HG02973 (cell line): ENCODE measurements at regions not wholly inside any gene's neighbourhood (a gene's known extent, or its start where the extent isn't known, plus 50 kb on each side); places are given as distances from the start of the nearest gene placed in this dataset.

ENCODE experiments used
- ATAC-seq: cut with Tn5 transposase; IDR thresholded peaks from one replicate; pipeline ENCODE4 v1.9.1; 2021; ENCODE audit warnings: moderate library complexity; ENCODE audit not compliant: unreplicated experiment

GRCh38 chr16:85162478-85163277 is 50.4 kb upstream of the CIBAR2 start:
- no peak for ATAC-seq

GRCh38 chr16:85163278-85164112 is 51.2 kb upstream of the CIBAR2 start:
- ATAC-seq, result no peak

- no peak for ATAC-seq
Measured at GRCh38 chr16:85164431-85164830, 52.2 kb upstream of the CIBAR2 start.

GRCh38 chr16:85164838-85165516 is 52.7 kb upstream of the CIBAR2 start:
- ATAC-seq, result no peak

- no peak for ATAC-seq
Measured at GRCh38 chr16:85165781-85166180, 53.5 kb upstream of the CIBAR2 start.

GRCh38 chr16:85166281-85166680 is 54.0 kb upstream of the CIBAR2 start:
- ATAC-seq, result no peak

- ATAC-seq, result no peak
Measured at GRCh38 chr16:85166699-85167588, 54.7 kb upstream of the CIBAR2 start.

GRCh38 chr16:85167589-85168537 is 55.6 kb upstream of the CIBAR2 start:
- ATAC-seq, result no peak

GRCh38 chr16:85168732-85169256 is 56.5 kb upstream of the CIBAR2 start:
- no peak for ATAC-seq

GRCh38 chr16:85169333-85170065 is 57.2 kb upstream of the CIBAR2 start:
- no peak for ATAC-seq

GRCh38 chr16:85170066-85170491 is 57.8 kb upstream of the CIBAR2 start:
- ATAC-seq, result no peak

GRCh38 chr16:85170590-85171003 is 58.3 kb upstream of the CIBAR2 start:
- ATAC-seq, result no peak

GRCh38 chr16:85171004-85171758 is 58.9 kb upstream of the CIBAR2 start:
- ATAC-seq, result no peak

- ATAC-seq, result no peak
Measured at GRCh38 chr16:85171759-85172454, 59.6 kb upstream of the CIBAR2 start.

GRCh38 chr16:85172455-85173145 is 60.3 kb upstream of the CIBAR2 start:
- no peak for ATAC-seq

- no peak for ATAC-seq
Measured at GRCh38 chr16:85173146-85173980, 61.1 kb upstream of the CIBAR2 start.
